A549 (cell line): ENCODE measurements at regions not wholly inside any gene's neighbourhood (a gene's known extent, or its start where the extent isn't known, plus 50 kb on each side); places are given as distances from the start of the nearest gene placed in this dataset.

Source experiments
- MAX ChIP-seq: IDR thresholded peaks from 2 replicates; pipeline ENCODE4 v1.6.1; 2012
- POLR2A ChIP-seq: IDR thresholded peaks from 2 replicates; pipeline ENCODE4 v1.6.1; 2012; ENCODE audit warnings: mild to moderate bottlenecking, low read length
- RCOR1 ChIP-seq: fragments of 150-350 bp; IDR thresholded peaks from 2 replicates; pipeline ENCODE4 v1.6.1; 2014; ENCODE audit warnings: antibody characterized with exemption, low read length, low read depth
- USF2 ChIP-seq: fragments of 450-650 bp; IDR thresholded peaks from 2 replicates; pipeline ENCODE4 v1.6.1; 2014; ENCODE audit warnings: antibody characterized with exemption

GRCh38 chr11:104653407-104653806 is 244.9 kb downstream of the CASP12 start:
- TF ChIP-seq MAX (no peak), POLR2A (no peak), RCOR1 (no peak), USF2 (no peak)
